GM12891 (cell line): ENCODE measurements at regions not wholly inside any gene's neighbourhood (a gene's known extent, or its start where the extent isn't known, plus 50 kb on each side); places are given as distances from the start of the nearest gene placed in this dataset.

Experiments
- DNase-seq: peaks from one replicate; pipeline ENCODE4 v3.0.0; 2011; ENCODE audit warnings: low spot score; ENCODE audit not compliant: insufficient read length
- FAIRE-seq: peaks from 2 replicates; lab custom pipeline; 2011; peaks lifted over from hg19 to GRCh38; lab: Jason Lieb, UNC
- PAX5 ChIP-seq: IDR thresholded peaks from 2 replicates; pipeline ENCODE4 v1.6.1; 2011; ENCODE audit warnings: low read length, moderate library complexity, mild to moderate bottlenecking; ENCODE audit not compliant: insufficient read depth, severe bottlenecking
- POLR2A ChIP-seq: IDR thresholded peaks from 2 replicates; pipeline ENCODE4 v1.6.1; 2011; ENCODE audit warnings: low read depth, low read length, control low read depth
- POLR2AphosphoS5 ChIP-seq: IDR thresholded peaks from 2 replicates; pipeline ENCODE4 v1.6.1; 2011; ENCODE audit warnings: low read depth, low read length, control low read depth
- POU2F2 ChIP-seq: IDR thresholded peaks from 2 replicates; pipeline ENCODE4 v1.6.1; 2011; ENCODE audit warnings: low read depth, mild to moderate bottlenecking, control low read depth, low read length, moderate library complexity
- SPI1 ChIP-seq: IDR thresholded peaks from 2 replicates; pipeline ENCODE4 v1.6.1; 2011; ENCODE audit warnings: low read depth, low read length, control low read depth
- TAF1 ChIP-seq: IDR thresholded peaks from 2 replicates; pipeline ENCODE4 v1.6.1; 2011; ENCODE audit warnings: low read depth, low read length, control low read depth

DNA sequence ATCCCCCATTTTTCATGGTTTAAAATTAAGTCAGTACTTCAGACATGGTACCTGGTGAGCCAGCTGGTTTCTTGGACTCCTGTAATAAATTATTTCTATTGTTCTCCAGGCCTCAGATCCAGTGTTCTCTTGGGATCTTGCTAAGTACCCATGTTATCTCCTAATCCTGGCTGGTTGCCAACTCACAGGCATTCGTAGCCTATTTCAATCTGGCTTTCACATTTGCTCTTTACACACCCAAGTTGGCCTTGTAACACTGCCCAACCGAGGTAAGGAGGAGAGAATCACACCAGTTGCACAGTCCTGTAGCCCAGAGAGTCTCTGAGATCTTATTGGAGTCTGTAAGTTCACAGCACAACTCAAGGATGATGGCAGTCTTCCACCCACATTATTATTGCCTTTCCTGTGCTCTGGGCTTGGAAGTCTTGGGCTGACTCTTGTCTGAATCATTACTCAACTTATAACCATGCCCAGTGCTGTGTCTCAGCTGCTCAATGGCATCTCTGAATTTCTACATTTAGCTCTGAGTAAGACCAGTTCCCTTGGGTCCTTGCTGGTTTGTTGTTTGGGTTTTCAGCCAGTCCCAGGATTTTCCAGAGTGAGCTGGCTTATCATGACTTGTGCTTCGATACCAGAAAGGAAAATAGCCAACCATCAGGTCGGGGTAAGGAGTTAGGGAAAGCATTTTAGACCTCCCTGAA lies 76.6 kb upstream of the KLF12 start:
- FAIRE-seq (no peak), DNase-seq (no peak)
- TF ChIP-seq POU2F2 (no peak), SPI1 (no peak), PAX5 (no peak), POLR2A (no peak), POLR2AphosphoS5 (no peak), TAF1 (no peak)

DNA sequence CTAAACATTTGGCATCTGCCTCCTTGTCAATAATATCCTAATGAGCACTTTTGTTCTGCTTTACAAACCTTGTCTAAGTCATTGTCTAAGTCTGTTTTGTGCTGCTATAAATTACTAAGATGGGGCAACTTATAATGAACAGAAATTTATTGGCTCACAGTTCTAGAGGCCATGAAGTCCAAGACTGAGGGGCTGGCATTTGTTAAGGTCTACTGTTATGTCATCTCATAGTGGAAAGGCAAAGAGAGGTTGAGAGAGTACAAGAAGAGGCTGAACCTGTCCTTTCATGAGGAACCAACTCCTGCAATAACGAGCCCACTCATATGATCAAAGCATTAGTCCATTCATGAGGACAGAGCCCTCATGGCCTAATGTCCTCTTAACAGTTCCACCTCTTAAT lies 72.7 kb upstream of the KLF12 start:
- DNase-seq (no peak), FAIRE-seq (no peak)
- TF ChIP-seq POLR2AphosphoS5 (no peak), PAX5 (no peak), POU2F2 (no peak), POLR2A (no peak), TAF1 (no peak), SPI1 (no peak)

DNA sequence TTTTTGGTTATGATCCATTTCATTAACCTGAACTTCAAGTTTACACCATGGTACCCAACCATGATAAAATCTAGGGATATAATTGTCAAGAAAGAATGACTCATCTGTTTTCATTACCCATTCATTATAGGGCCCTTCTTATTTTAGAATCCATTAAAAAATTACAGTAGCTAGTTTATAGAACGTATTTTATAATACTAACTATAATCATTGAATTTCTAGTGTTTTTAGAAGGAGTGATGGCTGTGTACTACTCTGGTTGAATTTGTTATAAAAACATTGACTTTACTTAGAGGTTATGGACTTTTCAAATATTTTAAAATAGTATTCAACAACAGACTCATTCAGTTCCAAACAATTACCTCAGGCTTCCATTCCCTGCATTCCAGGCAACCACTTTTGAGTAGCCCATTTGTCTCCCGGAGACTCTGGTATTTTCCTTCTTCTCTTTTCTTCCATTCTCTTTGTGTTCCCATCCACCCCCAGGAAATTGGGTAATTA lies 71.9 kb upstream of the KLF12 start:
- no peak for DNase-seq
- TF ChIP-seq POLR2A (no peak), SPI1 (no peak), POU2F2 (no peak), POLR2AphosphoS5 (no peak), TAF1 (no peak), PAX5 (no peak)
- FAIRE-seq = no peak

- DNase-seq (no peak), FAIRE-seq (no peak)
- TF ChIP-seq POLR2A (no peak), SPI1 (no peak), POLR2AphosphoS5 (no peak), PAX5 (no peak), TAF1 (no peak), POU2F2 (no peak)
These were observed 71.1 kb upstream of the KLF12 start for GRCh38 chr13:74205313-74205690.

GRCh38 chr13:74204602-74205312 lies 70.6 kb upstream of the KLF12 start:
- no peak for DNase-seq
- FAIRE-seq = no peak
- no peak for TF ChIP-seq TAF1
- no peak for TF ChIP-seq PAX5
- no peak for TF ChIP-seq SPI1
- TF ChIP-seq POLR2A = no peak
- TF ChIP-seq POLR2AphosphoS5 = no peak
- no peak for TF ChIP-seq POU2F2

DNA sequence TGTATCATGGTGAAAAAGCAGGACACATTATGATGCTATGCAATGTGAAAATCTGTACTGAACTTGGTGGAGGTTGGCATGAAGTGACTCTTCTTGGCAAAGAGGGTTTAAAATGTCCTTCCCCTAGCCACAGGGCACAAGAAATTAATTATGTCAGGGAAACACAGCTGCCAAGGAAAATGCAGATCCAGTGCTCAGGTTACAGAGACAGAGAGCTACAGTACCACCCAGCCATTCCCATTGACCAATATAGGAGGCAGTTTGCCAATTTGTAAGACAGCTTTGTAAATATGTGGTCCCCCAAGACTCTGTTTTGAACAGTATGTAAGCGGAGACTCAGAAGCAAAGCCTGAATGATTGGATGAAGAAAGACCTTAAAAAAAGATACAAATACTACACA lies 69.4 kb upstream of the KLF12 start:
- DNase-seq (no peak), FAIRE-seq (no peak)
- no peak for TF ChIP-seq PAX5
- TF ChIP-seq POLR2A = no peak
- no peak for TF ChIP-seq POU2F2
- no peak for TF ChIP-seq SPI1
- TF ChIP-seq TAF1 = no peak
- TF ChIP-seq POLR2AphosphoS5 = no peak

GRCh38 chr13:74202129-74202813 lies 68.1 kb upstream of the KLF12 start:
- FAIRE-seq = no peak
- TF ChIP-seq POLR2AphosphoS5 = no peak
- TF ChIP-seq SPI1 = no peak
- no peak for TF ChIP-seq POLR2A
- no peak for TF ChIP-seq POU2F2
- no peak for TF ChIP-seq PAX5
- TF ChIP-seq TAF1 = no peak

DNA sequence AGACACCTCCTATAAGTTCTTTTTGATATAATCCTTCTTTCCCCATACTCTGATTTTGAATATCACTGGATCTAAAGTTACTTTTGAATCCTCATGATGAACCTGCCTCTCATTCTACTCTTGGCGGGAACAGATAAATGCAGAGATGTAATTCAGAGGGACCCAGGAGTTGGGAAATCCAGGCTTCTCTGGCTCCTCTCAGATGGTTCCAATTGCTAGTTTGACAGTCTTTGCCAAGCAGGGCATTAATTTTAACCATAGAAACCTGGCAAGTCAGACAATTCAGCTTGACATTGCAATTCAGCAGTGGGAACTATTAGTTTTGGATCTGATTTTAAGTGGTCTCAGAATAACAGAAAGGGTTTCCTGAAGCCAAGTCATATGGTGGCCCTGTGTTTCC lies 67.3 kb upstream of the KLF12 start:
- TF ChIP-seq TAF1 (no peak), SPI1 (no peak), POU2F2 (no peak), POLR2A (no peak), POLR2AphosphoS5 (no peak), PAX5 (no peak)
- DNase-seq (no peak), FAIRE-seq (no peak)

More at GRCh38 chr13:74202129-74202813, 68.1 kb upstream of the KLF12 start:
- no peak for DNase-seq
